ENCODE measurements at regions not wholly inside any gene's neighbourhood (a gene's known extent, or its start where the extent isn't known, plus 50 kb on each side); places are given as distances from the start of the nearest gene placed in this dataset.

DNA sequence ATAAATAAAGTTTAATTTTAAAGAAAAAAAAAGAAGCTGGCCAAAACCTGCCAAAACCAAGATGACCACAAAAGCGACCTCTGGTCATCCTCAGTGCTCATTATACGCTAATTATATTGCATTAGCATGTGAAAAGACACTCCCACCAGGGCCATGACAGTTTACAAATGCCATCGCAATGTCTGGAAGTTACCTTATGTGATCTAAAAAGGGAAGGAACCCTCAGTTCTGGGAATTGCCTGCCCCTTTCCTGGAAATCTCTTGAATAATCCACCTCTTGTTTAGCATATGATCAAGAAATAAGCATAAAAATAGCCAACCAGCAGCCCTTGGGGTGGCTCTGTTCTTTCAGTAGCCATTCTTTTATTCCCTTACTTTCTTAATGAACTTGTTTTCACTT lies 178.3 kb upstream of the MAP1B start:
- no peak overlapping the region for H3K4me3 ChIP-seq (replicated peaks in 1 of 3; ENCODE audit: insufficient read depth in 1 of 3, low read depth in 2 of 3, low read length in 3 of 3)
- H3K27ac ChIP-seq (ENCODE audit: extremely low read length, insufficient read depth, low read length): no peak overlapping the region
- H3K79me2 ChIP-seq (ENCODE audit: insufficient read depth, low read length): no peaks in the 10 kb centered on the region
- WGBS (ENCODE audit: low lambda C conversion rate): 28% methylated on average over 3 of the region's 3 CpGs
- H3K27me3 ChIP-seq (ENCODE audit: control insufficient read depth in 1 of 2, insufficient read depth in 2 of 2, low read length in 2 of 2): no peaks in the 10 kb centered on the region; a peak in 1 of 5 replicates
- TF ChIP-seq, protein P1, sequence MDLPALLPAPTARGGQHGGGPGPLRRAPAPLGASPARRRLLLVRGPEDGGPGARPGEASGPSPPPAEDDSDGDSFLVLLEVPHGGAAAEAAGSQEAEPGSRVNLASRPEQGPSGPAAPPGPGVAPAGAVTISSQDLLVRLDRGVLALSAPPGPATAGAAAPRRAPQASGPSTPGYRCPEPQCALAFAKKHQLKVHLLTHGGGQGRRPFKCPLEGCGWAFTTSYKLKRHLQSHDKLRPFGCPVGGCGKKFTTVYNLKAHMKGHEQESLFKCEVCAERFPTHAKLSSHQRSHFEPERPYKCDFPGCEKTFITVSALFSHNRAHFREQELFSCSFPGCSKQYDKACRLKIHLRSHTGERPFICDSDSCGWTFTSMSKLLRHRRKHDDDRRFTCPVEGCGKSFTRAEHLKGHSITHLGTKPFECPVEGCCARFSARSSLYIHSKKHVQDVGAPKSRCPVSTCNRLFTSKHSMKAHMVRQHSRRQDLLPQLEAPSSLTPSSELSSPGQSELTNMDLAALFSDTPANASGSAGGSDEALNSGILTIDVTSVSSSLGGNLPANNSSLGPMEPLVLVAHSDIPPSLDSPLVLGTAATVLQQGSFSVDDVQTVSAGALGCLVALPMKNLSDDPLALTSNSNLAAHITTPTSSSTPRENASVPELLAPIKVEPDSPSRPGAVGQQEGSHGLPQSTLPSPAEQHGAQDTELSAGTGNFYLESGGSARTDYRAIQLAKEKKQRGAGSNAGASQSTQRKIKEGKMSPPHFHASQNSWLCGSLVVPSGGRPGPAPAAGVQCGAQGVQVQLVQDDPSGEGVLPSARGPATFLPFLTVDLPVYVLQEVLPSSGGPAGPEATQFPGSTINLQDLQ (CRISPR knock-in tag; IDR thresholded peaks at IDR 0.05): no peak
- TF ChIP-seq ZNF629 (CRISPR knock-in tag; conservative IDR thresholded peaks at IDR 0.05) (no peak), CENPX (CRISPR knock-in tag; IDR thresholded peaks at IDR 0.05) (no peak), CBFB (CRISPR knock-in tag; IDR thresholded peaks at IDR 0.05) (no peak), ZNF335 (CRISPR knock-in tag; IDR thresholded peaks at IDR 0.05) (no peak), KLF12 (CRISPR knock-in tag; IDR thresholded peaks at IDR 0.05; ENCODE audit: borderline replicate concordance) (no peak), DR1 (CRISPR knock-in tag; IDR thresholded peaks at IDR 0.05) (no peak), PRMT3 (CRISPR knock-in tag; IDR thresholded peaks at IDR 0.05; ENCODE audit: borderline replicate concordance, low read depth) (no peak), ZNF724P (CRISPR knock-in tag; IDR thresholded peaks at IDR 0.05; ENCODE audit: borderline replicate concordance) (no peak)
- TF ChIP-seq, protein P2, sequence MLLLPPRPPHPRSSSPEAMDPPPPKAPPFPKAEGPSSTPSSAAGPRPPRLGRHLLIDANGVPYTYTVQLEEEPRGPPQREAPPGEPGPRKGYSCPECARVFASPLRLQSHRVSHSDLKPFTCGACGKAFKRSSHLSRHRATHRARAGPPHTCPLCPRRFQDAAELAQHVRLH (CRISPR knock-in tag; IDR thresholded peaks at IDR 0.05; ENCODE audit: borderline replicate concordance, low read depth): no peak
- TF ChIP-seq, protein P3, sequence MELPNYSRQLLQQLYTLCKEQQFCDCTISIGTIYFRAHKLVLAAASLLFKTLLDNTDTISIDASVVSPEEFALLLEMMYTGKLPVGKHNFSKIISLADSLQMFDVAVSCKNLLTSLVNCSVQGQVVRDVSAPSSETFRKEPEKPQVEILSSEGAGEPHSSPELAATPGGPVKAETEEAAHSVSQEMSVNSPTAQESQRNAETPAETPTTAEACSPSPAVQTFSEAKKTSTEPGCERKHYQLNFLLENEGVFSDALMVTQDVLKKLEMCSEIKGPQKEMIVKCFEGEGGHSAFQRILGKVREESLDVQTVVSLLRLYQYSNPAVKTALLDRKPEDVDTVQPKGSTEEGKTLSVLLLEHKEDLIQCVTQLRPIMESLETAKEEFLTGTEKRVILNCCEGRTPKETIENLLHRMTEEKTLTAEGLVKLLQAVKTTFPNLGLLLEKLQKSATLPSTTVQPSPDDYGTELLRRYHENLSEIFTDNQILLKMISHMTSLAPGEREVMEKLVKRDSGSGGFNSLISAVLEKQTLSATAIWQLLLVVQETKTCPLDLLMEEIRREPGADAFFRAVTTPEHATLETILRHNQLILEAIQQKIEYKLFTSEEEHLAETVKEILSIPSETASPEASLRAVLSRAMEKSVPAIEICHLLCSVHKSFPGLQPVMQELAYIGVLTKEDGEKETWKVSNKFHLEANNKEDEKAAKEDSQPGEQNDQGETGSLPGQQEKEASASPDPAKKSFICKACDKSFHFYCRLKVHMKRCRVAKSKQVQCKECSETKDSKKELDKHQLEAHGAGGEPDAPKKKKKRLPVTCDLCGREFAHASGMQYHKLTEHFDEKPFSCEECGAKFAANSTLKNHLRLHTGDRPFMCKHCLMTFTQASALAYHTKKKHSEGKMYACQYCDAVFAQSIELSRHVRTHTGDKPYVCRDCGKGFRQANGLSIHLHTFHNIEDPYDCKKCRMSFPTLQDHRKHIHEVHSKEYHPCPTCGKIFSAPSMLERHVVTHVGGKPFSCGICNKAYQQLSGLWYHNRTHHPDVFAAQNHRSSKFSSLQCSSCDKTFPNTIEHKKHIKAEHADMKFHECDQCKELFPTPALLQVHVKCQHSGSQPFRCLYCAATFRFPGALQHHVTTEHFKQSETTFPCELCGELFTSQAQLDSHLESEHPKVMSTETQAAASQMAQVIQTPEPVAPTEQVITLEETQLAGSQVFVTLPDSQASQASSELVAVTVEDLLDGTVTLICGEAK (IDR thresholded peaks at IDR 0.05): no peak
- TF ChIP-seq, protein P3 (CRISPR knock-in tag; IDR thresholded peaks at IDR 0.05): no peak
- no TSS peak for BruUV-seq (replicated peaks)
- no peaks in the 10 kb centered on the region for H4K20me1 ChIP-seq (ENCODE audit: insufficient read depth, low read length)
- peaks cover 22% of the 10 kb centered on the region for H3K4me1 ChIP-seq (ENCODE audit: insufficient read depth, low read length)
- FAIRE-seq (no peak), ATAC-seq (no peak), DNase-seq (ENCODE audit: low spot score) (no peak)
- no peak overlapping the region for H3K4me2 ChIP-seq (ENCODE audit: low read depth, low read length)
- ChIA-PET POLR2A (no interaction called here), CTCF (ENCODE audit: low intra/inter-chr PET ratio, low total read pairs) (no interaction called here)
- H3K9me3 ChIP-seq (ENCODE audit: low read length): no peaks in the 10 kb centered on the region
- H2AFZ ChIP-seq (ENCODE audit: low read length): no peak overlapping the region
- H3K9ac ChIP-seq (ENCODE audit: insufficient read depth, low read depth, low read length): no peak overlapping the region
- in situ Hi-C loops (cut with HindIII; ENCODE audit: extremely low pct_ligation_motif_present, low pct_unique_long_range_greater_than_20kb): no loop called here
- intact Hi-C loops (cut with micrococcal nuclease; ENCODE audit: unreplicated experiment): no loop called here
- H3K36me3 ChIP-seq (replicated peaks in 1 of 2; ENCODE audit: control insufficient read depth in 1 of 2, insufficient read depth in 2 of 2, low read length in 2 of 2): no peaks in the 10 kb centered on the region
